ENCODE measurements at regions not wholly inside any gene's neighbourhood (a gene's known extent, or its start where the extent isn't known, plus 50 kb on each side); places are given as distances from the start of the nearest gene placed in this dataset.

GRCh38 chr1:217138799-217139466 is 415.7 kb upstream of the ESRRG start:
- POLR2A ChIA-PET (ENCODE audit: unreplicated experiment): no interaction called here
- CTCF ChIA-PET: interaction anchor here (0.7 kb wide), 1 partner anchor 633 kb away, joined by 3 read pairs; no protein-coding TSS in a partner anchor
- Histone ChIP-seq H3K4me2 (ENCODE audit: low read depth, low read length) (no peak overlapping the region), H3K23ac (ENCODE audit: low read depth, low read length) (no peak overlapping the region), H3K4ac (ENCODE audit: low read depth, low read length) (no peak overlapping the region), H3K79me1 (ENCODE audit: low read depth in 1 of 2, low read length in 2 of 2) (no peaks in the 10 kb centered on the region), H2BK120ac (ENCODE audit: low read depth, low read length) (no peak overlapping the region), H2BK5ac (ENCODE audit: low read depth, low read length, poor library complexity, severe bottlenecking) (no peak overlapping the region), H2AK5ac (ENCODE audit: low read depth, low read length) (no peak overlapping the region), H4K20me1 (ENCODE audit: insufficient read depth, low read length) (no peaks in the 10 kb centered on the region), H3K56ac (ENCODE audit: extremely low read depth, insufficient read depth, low read length) (no peak overlapping the region), H2AK9ac (replicated peaks; ENCODE audit: low read depth, low read length, poor library complexity) (peak overlapping the region; percentile 19), H3K9me1 (ENCODE audit: insufficient read depth, low read length) (no peaks in the 10 kb centered on the region), H3K4me3 (ENCODE audit: insufficient read depth, low read depth, low read length) (no peak overlapping the region), H3K36me3 (ENCODE audit: control insufficient read depth, insufficient read depth, low read length) (no peaks in the 10 kb centered on the region), H4K8ac (ENCODE audit: low read depth in 2 of 2, low read length in 2 of 2) (no peak overlapping the region), H3K4me1 (ENCODE audit: control insufficient read depth, insufficient read depth, low read length) (no peaks in the 10 kb centered on the region; the same call in 1 of the 2 replicates), H4K5ac (ENCODE audit: low read depth, low read length) (no peak overlapping the region), H4K91ac (ENCODE audit: insufficient read depth, low read depth, low read length) (no peak overlapping the region), H3K18ac (ENCODE audit: low read depth, low read length) (no peak overlapping the region), H3K9ac (ENCODE audit: low read depth, low read length) (no peak overlapping the region), H3K14ac (replicated peaks; ENCODE audit: low read depth, low read length) (no peak overlapping the region), H2BK20ac (ENCODE audit: low read depth, low read length) (no peak overlapping the region), H2BK15ac (ENCODE audit: low read depth, low read length) (no peak overlapping the region), H2AFZ (replicated peaks; ENCODE audit: low read length, poor library complexity) (no peak overlapping the region), H3K9me3 (ENCODE audit: control insufficient read depth, insufficient read depth, low read length) (peaks cover 4% of the 10 kb centered on the region; the same call in 1 of the 2 replicates), H3K27me3 (ENCODE audit: control insufficient read depth, insufficient read depth, low read length) (peaks cover 39% of the 10 kb centered on the region), H3K27ac (ENCODE audit: insufficient read depth, low read length) (no peak overlapping the region)
- WGBS, 2 experiments (ENCODE audit: extremely low coverage in 2 of 2, insufficient read length in 1 of 2): 73% methylated on average over 2 of the region's 12 CpGs; no CpG with 5 or more reads in 1 of the 2 experiments
- DNase-seq (no peak), ATAC-seq (ENCODE audit: low read depth) (no peak)
- intact Hi-C loops (cut with micrococcal nuclease): loop anchor here (10.0 kb wide), 1 partner anchor 526 kb away; no protein-coding TSS in a partner anchor
- TF ChIP-seq CHD1 (IDR thresholded peaks at IDR 0.05; ENCODE audit: low read depth, low read length): no peak
- TF ChIP-seq MAFK (IDR thresholded peaks at IDR 0.05; ENCODE audit: low read depth, low read length): no peak
- no peak for TF ChIP-seq CTCF (conservative IDR thresholded peaks at IDR 0.05; ENCODE audit: low read depth, low read length)
- no peak for TF ChIP-seq POLR2A (IDR thresholded peaks at IDR 0.05; ENCODE audit: low read depth, low read length)
- in situ Hi-C loops (cut with MboI; ENCODE audit: low sequenced_read_pairs): no loop called here
- dilution Hi-C loops (cut with HindIII; ENCODE audit: low sequenced_read_pairs, unreplicated experiment): no loop called here
- no TSS peak for BruUV-seq (replicated peaks)

Measured in IMR-90 (cell line).